SK-N-SH treated with all-trans-retinoic acid at 6 μM for 48 hours (cell line): ENCODE measurements at regions not wholly inside any gene's neighbourhood (a gene's known extent, or its start where the extent isn't known, plus 50 kb on each side); places are given as distances from the start of the nearest gene placed in this dataset.

Experiments used
- ATAC-seq: fragments of 200-7000 bp; cut with Tn5 transposase; 3 replicates; pipeline ENCODE4 v1.9.1; 2020; ENCODE audit warnings: mild to moderate bottlenecking, moderate library complexity
- ARNTL ChIP-seq: fragments of 450-650 bp; formaldehyde crosslinking; IDR thresholded peaks from 2 replicates; pipeline ENCODE4 v1.5.0; 2020; ENCODE audit warnings: low read depth, mild to moderate bottlenecking, moderate library complexity, borderline replicate concordance
- BACH2 ChIP-seq: fragments of 250-450 bp; sonication (Bioruptor Pico); IDR thresholded peaks from 2 replicates; pipeline ENCODE4 v1.9.0; 2021; ENCODE audit warnings: mild to moderate bottlenecking, borderline replicate concordance
- CSDC2 ChIP-seq: fragments of 250-450 bp; sonication (Bioruptor Pico); IDR thresholded peaks from 2 replicates; pipeline ENCODE4 v1.5.0; 2020; ENCODE audit warnings: mild to moderate bottlenecking, moderate library complexity
- ESRRG ChIP-seq: fragments of 250-450 bp; sonication (Bioruptor Pico); IDR thresholded peaks from 2 replicates; pipeline ENCODE4 v1.6.1; 2021; ENCODE audit warnings: mild to moderate bottlenecking
- GLIS3 ChIP-seq: fragments of 250-450 bp; sonication (Bioruptor Pico); IDR thresholded peaks from 2 replicates; pipeline ENCODE4 v1.5.0; 2020; ENCODE audit warnings: mild to moderate bottlenecking, moderate library complexity
- ISL1 ChIP-seq: fragments of 250-450 bp; sonication (Bioruptor Pico); IDR thresholded peaks from 2 replicates; pipeline ENCODE4 v2.1.2; 2022; ENCODE audit warnings: mild to moderate bottlenecking, moderate library complexity
- OSR1 ChIP-seq: fragments of 250-450 bp; sonication (Bioruptor Pico); IDR thresholded peaks from 2 replicates; pipeline ENCODE4 v1.8.0; 2022; ENCODE audit warnings: moderate library complexity, mild to moderate bottlenecking, inconsistent platforms
- PPARA ChIP-seq: fragments of 250-450 bp; sonication (Bioruptor Pico); IDR thresholded peaks from 2 replicates; pipeline ENCODE4 v1.5.0; 2020; ENCODE audit warnings: mild to moderate bottlenecking, borderline replicate concordance
- RARB ChIP-seq: fragments of 250-450 bp; sonication (Bioruptor Pico); IDR thresholded peaks from 2 replicates; pipeline ENCODE4 v1.8.0; 2021; ENCODE audit warnings: mild to moderate bottlenecking, moderate library complexity
- SNAI2 ChIP-seq: fragments of 250-450 bp; sonication (Bioruptor Pico); IDR thresholded peaks from 2 replicates; pipeline ENCODE4 v1.5.0; 2020; ENCODE audit warnings: mild to moderate bottlenecking, moderate library complexity
- TCF4 ChIP-seq: fragments of 250-450 bp; sonication (Bioruptor Pico); IDR thresholded peaks from 2 replicates; pipeline ENCODE4 v1.8.0; 2021; ENCODE audit warnings: mild to moderate bottlenecking, moderate library complexity, borderline replicate concordance
- TOX ChIP-seq: fragments of 250-450 bp; sonication (Bioruptor Pico); IDR thresholded peaks from 2 replicates; pipeline ENCODE4 v1.8.0; 2021; ENCODE audit warnings: mild to moderate bottlenecking, moderate library complexity, borderline replicate concordance
- ZC3H10 ChIP-seq: fragments of 250-450 bp; sonication (Bioruptor Pico); IDR thresholded peaks from 2 replicates; pipeline ENCODE4 v1.5.1; 2021; ENCODE audit warnings: mild to moderate bottlenecking, moderate library complexity
- ZFP30 ChIP-seq: fragments of 450-650 bp; formaldehyde crosslinking; IDR thresholded peaks from 2 replicates; pipeline ENCODE4 v1.5.0; 2022; ENCODE audit warnings: mild to moderate bottlenecking, moderate library complexity
- ZNF565 ChIP-seq: fragments of 450-650 bp; formaldehyde crosslinking; conservative IDR thresholded peaks from 2 replicates; pipeline ENCODE4 v1.5.0; 2020; ENCODE audit warnings: low read depth, mild to moderate bottlenecking, moderate library complexity
- ZNF70 ChIP-seq: fragments of 450-650 bp; formaldehyde crosslinking; IDR thresholded peaks from 2 replicates; pipeline ENCODE4 v1.5.0; 2020; ENCODE audit warnings: mild to moderate bottlenecking, moderate library complexity
- ZNF8 ChIP-seq: fragments of 450-650 bp; formaldehyde crosslinking; IDR thresholded peaks from 2 replicates; pipeline ENCODE4 v1.5.0; 2020; ENCODE audit warnings: mild to moderate bottlenecking, moderate library complexity
- TF ChIP-seq, protein P1 (sequence below): fragments of 250-450 bp; sonication (Bioruptor Pico); IDR thresholded peaks from 2 replicates; pipeline ENCODE4 v1.5.1; 2020; ENCODE audit warnings: low read depth, mild to moderate bottlenecking, moderate library complexity
- TF ChIP-seq, protein P2 (sequence below): fragments of 250-450 bp; sonication (Bioruptor Pico); IDR thresholded peaks from 2 replicates; pipeline ENCODE4 v1.5.1; 2021; ENCODE audit warnings: mild to moderate bottlenecking, moderate library complexity
- TF ChIP-seq, protein P3 (sequence below): fragments of 250-450 bp; sonication (Bioruptor Pico); IDR thresholded peaks from 2 replicates; pipeline ENCODE4 v1.5.0; 2020; ENCODE audit warnings: mild to moderate bottlenecking, moderate library complexity
- TF ChIP-seq, protein P4 (sequence below): fragments of 250-450 bp; sonication (Bioruptor Pico); IDR thresholded peaks from 2 replicates; pipeline ENCODE4 v1.8.0; 2020; ENCODE audit warnings: mild to moderate bottlenecking, moderate library complexity, borderline replicate concordance

DNA sequence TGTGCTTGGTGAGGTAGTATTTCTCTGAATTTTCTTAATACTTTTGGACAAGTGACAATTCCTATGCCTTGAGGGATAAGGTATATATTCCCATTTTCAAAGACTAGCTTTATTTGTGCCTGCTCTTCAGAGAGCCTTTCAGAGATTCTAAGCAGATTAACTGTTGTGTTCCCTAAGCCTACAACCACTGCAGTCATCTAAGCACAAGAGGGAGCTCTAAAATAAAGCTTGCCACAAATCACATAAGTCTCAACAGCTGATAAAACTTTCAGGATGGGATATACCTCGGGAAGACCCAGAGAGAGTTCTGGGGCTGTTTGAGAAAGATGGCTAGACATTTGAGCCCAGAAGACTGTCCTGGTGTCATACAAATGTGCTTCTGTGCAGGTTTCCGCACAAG, 157.3 kb downstream of the CYLC2 start:
- TF ChIP-seq RARB (no peak), ZNF70 (CRISPR knock-in tag) (no peak), ARNTL (no peak), ZNF8 (CRISPR knock-in tag) (no peak), BACH2 (no peak), CSDC2 (CRISPR knock-in tag) (no peak), ISL1 (CRISPR knock-in tag) (no peak), OSR1 (CRISPR knock-in tag) (no peak), TOX (CRISPR knock-in tag) (no peak), PPARA (no peak), ZC3H10 (CRISPR knock-in tag) (no peak), GLIS3 (CRISPR knock-in tag) (no peak), ESRRG (CRISPR knock-in tag) (no peak), SNAI2 (CRISPR knock-in tag) (no peak), ZNF565 (no peak)
- TF ChIP-seq, protein P1, sequence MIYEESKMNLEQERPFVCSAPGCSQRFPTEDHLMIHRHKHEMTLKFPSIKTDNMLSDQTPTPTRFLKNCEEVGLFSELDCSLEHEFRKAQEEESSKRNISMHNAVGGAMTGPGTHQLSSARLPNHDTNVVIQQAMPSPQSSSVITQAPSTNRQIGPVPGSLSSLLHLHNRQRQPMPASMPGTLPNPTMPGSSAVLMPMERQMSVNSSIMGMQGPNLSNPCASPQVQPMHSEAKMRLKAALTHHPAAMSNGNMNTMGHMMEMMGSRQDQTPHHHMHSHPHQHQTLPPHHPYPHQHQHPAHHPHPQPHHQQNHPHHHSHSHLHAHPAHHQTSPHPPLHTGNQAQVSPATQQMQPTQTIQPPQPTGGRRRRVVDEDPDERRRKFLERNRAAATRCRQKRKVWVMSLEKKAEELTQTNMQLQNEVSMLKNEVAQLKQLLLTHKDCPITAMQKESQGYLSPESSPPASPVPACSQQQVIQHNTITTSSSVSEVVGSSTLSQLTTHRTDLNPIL (CRISPR knock-in tag): no peak
- no peak for ATAC-seq

DNA sequence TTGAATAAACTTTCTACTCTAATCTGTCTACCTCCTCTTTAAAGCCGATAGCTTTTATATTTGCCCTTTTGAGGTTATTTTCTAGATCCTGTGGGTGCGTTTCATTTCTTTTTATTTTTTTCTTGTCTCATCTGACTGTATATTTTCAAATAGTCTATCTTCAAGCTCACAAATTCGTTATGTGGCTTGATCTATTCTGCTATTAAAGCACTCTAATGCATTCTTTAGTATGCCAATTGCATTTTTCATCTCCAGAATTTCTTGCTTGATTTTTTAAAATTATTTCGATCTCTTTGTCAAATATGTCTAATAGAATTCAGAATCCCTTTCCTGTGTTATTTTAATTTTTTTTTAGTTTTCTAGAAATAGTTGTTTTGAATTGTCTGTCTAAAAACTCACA, 172.4 kb downstream of the CYLC2 start:
- ATAC-seq: no peak

More for the DNA sequence above, 172.4 kb downstream of the CYLC2 start:
- no peak for TF ChIP-seq TCF4 (CRISPR knock-in tag)
- no peak for TF ChIP-seq CSDC2 (CRISPR knock-in tag)
- TF ChIP-seq, protein P1 (CRISPR knock-in tag): no peak
- TF ChIP-seq, protein P2, sequence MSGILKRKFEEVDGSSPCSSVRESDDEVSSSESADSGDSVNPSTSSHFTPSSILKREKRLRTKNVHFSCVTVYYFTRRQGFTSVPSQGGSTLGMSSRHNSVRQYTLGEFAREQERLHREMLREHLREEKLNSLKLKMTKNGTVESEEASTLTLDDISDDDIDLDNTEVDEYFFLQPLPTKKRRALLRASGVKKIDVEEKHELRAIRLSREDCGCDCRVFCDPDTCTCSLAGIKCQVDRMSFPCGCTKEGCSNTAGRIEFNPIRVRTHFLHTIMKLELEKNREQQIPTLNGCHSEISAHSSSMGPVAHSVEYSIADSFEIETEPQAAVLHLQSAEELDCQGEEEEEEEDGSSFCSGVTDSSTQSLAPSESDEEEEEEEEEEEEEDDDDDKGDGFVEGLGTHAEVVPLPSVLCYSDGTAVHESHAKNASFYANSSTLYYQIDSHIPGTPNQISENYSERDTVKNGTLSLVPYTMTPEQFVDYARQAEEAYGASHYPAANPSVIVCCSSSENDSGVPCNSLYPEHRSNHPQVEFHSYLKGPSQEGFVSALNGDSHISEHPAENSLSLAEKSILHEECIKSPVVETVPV (CRISPR knock-in tag): no peak
- TF ChIP-seq OSR1 (CRISPR knock-in tag): no peak
- no peak for TF ChIP-seq ARNTL
- TF ChIP-seq ZFP30 (CRISPR knock-in tag): no peak
- TF ChIP-seq, protein P3, sequence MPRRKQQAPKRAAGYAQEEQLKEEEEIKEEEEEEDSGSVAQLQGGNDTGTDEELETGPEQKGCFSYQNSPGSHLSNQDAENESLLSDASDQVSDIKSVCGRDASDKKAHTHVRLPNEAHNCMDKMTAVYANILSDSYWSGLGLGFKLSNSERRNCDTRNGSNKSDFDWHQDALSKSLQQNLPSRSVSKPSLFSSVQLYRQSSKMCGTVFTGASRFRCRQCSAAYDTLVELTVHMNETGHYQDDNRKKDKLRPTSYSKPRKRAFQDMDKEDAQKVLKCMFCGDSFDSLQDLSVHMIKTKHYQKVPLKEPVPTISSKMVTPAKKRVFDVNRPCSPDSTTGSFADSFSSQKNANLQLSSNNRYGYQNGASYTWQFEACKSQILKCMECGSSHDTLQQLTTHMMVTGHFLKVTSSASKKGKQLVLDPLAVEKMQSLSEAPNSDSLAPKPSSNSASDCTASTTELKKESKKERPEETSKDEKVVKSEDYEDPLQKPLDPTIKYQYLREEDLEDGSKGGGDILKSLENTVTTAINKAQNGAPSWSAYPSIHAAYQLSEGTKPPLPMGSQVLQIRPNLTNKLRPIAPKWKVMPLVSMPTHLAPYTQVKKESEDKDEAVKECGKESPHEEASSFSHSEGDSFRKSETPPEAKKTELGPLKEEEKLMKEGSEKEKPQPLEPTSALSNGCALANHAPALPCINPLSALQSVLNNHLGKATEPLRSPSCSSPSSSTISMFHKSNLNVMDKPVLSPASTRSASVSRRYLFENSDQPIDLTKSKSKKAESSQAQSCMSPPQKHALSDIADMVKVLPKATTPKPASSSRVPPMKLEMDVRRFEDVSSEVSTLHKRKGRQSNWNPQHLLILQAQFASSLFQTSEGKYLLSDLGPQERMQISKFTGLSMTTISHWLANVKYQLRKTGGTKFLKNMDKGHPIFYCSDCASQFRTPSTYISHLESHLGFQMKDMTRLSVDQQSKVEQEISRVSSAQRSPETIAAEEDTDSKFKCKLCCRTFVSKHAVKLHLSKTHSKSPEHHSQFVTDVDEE: no peak
- TF ChIP-seq GLIS3 (CRISPR knock-in tag): no peak
- no peak for TF ChIP-seq RARB
- TF ChIP-seq, protein P4, sequence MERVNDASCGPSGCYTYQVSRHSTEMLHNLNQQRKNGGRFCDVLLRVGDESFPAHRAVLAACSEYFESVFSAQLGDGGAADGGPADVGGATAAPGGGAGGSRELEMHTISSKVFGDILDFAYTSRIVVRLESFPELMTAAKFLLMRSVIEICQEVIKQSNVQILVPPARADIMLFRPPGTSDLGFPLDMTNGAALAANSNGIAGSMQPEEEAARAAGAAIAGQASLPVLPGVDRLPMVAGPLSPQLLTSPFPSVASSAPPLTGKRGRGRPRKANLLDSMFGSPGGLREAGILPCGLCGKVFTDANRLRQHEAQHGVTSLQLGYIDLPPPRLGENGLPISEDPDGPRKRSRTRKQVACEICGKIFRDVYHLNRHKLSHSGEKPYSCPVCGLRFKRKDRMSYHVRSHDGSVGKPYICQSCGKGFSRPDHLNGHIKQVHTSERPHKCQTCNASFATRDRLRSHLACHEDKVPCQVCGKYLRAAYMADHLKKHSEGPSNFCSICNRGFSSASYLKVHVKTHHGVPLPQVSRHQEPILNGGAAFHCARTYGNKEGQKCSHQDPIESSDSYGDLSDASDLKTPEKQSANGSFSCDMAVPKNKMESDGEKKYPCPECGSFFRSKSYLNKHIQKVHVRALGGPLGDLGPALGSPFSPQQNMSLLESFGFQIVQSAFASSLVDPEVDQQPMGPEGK (CRISPR knock-in tag): no peak
- TF ChIP-seq, all 23 proteins: peak for 0
